Activated naive CD4-positive, alpha-beta T cell (primary cell): ENCODE measurements at regions not wholly inside any gene's neighbourhood (a gene's known extent, or its start where the extent isn't known, plus 50 kb on each side); places are given as distances from the start of the nearest gene placed in this dataset.
"Not testable (repeated sequence)": the region's sequence is repeated elsewhere in the genome, so short reads cannot be mapped to it uniquely, and the experiment has no call there.

ENCODE experiments used
- DNase-seq, 4 experiments: peaks; one replicate each; lab custom pipeline; 2025; lab: John Stamatoyannopoulos, UW

- no peak for DNase-seq
Measured at GRCh38 chr1:239930686-239931262, 160.9 kb upstream of the FMN2 start.

GRCh38 chr1:239931341-239931740, 160.3 kb upstream of the FMN2 start:
- DNase-seq: no peak

DNA sequence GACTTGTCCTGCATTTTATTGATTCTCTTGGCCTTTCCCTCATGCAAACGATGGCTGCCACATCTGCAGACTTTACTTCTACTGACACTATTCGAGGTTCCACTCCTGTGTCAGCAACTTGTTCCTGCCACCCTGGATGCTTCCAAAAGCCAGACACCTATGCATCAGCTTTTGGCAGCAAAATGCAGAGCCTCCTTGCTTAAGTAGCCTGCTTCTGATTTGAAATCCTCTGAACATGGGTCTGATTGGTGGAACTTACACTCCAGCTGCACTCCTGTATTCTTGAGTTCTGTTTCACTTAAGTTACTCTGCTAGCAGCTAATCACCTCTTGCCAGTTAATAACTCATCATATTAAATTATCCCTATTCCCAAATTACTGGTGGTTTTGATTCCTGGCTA, 152.1 kb upstream of the FMN2 start:
- DNase-seq: no peak

- DNase-seq: no peak
Measured at GRCh38 chr1:239943761-239944160, 147.9 kb upstream of the FMN2 start.

DNA sequence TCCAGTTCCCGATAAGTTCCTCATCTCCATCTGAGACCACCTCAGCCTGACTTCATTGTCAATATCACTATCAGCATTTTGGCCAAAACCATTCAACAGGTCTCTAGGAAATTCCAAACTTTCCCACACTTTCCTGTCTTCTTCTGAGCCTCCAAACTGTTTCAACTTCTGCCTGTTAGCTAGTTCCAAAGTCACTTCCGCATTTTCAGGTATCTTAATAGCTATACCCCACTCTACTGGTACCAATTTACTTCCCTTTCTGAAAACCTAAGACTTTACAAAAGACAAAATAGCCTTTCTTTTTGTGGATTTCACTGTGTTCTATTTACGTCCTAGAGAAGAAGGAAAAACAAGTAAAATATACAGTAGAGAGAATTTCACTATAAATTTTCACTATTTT, 147.0 kb upstream of the FMN2 start:
- no peak for DNase-seq

- DNase-seq: no peak
Measured at GRCh38 chr1:239947801-239948200, 143.9 kb upstream of the FMN2 start.

DNA sequence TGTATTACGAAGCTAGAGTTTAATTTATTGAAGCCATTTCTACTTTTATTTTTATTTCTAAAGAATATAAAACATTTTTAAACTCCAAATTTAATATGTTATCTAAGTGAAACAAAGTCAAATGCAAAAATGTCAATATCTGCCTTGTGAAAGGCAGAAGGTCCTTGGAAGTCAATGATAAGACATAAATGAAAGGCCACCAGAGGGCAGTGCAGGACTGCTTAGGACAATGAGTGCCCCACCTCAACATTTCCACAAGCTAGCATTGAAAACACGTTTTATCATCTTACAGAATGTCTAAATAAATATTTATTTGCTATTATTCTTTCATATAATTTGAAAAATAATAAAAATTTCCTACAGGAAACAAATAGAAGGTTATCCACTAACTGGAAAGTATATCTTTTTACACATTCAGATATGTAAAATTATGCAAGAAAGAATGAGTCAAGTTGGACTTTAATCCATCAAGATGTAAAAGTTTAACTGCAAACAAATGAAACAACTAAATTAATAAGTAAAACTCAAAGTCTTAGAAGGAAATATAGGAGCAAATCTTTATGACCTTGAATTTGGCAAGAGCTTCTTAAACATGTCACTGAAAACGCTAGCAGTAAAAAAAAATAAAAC, 140.1 kb upstream of the FMN2 start:
- DNase-seq: peak in 1 of 4 experiments; percentile 8

DNA sequence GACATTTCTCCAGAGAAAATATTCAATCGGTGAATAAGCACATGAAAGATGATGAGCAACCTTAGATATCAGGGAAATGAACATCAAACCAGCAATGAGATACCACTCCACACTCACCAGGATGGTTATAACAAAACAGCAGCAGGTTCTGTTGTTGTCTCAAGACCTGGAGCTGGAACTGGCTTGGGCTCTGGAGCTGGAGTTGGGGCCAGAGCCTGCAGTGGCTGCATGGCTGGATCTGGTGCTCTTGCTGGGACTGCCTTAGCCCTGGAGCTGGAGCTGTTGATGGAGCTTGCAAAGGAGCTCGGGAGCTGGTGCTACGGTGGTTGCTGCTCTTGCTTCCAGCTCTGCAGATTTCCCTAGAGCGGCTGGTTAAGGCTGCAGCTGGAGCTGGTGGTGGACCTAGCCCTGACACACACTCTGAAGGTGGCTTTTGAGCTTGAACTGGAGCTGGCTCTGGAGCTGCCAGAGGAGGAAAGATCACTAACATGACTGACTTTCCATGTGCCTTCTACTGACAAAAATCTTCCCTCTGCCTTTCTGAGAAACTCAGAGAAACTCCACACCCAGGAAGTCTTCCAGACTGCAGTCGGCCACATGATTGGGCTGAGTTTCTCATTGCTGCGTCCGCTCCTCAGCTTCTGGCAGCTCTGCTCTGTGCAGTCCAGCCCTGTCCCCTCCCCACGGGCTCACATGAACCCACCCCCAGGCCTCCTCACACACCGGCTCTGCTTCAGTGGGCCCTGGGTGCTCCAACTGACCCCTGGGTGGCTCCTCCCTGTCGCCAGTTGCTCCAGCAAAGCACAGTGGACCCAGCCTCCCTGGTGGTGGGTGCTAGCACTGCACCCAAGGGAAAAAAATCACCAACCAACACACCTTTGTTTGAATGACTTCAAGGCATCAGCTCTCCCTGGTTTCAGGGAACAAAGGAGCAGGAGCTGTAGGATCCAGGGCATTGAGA, 139.1 kb upstream of the FMN2 start:
- DNase-seq: no peak

DNA sequence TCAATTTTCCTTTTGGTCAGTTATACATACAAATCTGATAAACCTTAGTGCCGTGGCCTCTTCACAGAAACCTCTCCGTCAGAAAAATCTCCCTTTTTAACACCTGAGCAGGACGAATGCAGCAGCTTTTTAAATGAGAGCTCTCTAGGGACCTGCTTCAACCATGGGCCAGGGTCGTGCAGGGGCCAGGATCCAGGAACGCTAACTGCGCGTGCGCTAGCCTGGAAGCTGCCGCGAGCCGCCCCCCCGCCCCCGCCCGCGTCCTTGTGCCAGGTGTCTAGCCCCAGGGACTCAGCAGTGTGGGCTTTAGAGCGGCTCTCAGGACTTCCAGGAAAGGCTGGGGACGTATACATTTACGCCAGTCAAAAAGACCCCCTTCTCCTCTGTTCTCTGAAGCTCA, 136.8 kb upstream of the FMN2 start:
- DNase-seq: no peak

GRCh38 chr1:239955431-239955830, 136.3 kb upstream of the FMN2 start:
- no peak for DNase-seq

DNA sequence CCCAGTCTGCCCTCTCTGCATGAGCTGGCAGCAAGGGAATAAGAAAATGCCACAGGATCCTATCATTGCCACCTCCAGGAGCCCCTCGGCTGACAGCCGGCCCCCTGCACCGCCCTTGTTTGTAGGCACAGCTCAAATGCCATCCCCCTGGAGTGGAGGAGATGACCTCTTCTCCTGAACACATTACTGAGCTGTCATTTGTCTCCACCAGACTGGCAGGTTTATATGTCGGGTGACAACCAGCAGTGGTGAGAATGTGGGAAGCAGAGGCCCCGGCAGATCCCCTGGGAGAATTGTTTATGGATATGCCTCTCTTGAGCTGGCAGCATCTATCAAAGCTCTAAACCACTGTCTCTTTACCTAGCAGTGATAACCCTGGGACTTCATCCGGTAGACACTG, 135.4 kb upstream of the FMN2 start:
- no peak for DNase-seq

DNA sequence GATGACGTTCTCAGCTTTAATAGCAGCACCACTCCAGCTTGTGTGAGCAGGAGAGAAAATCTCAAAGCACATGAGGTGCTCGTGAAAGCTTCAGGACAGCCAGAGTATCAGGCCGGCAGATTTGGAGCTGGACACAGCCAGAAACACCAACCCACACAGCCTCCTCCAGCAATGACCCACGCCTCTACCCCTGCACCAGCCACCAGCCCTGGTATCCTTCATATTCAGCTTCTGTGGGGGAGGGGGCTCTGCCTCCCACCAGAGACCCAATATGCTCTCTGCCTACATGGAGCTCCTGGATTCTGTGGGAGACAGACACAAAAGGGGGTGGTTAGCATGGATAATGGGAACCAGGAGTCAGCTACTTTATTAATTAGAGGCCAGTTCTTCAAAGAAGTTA, 133.6 kb upstream of the FMN2 start:
- no peak for DNase-seq

DNA sequence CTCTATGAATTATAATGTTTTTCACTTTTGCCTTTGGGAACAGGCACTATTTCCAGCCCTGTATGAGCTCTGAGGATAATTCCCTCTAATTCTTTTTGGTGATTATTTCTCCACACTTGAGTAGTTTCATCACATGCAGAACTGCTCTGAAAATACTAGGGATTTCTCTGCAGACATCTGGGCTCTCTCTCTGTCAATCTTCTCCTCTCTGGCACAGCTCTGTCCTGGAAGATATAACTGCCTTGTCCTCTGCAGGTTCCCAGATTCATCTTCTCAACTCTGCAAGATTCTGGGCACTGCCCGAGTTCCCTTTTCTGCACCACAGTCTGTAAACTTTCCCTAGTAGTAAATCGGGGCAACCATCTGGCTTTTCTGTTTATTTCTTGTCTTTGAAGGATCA, 131.3 kb upstream of the FMN2 start:
- no peak for DNase-seq

- no peak for DNase-seq
Measured at GRCh38 chr1:239963856-239964255, 127.8 kb upstream of the FMN2 start.

- peak in 1 of 4 experiments; percentile 2 for DNase-seq
Measured at GRCh38 chr1:239976130-239976968, 115.3 kb upstream of the FMN2 start.

DNA sequence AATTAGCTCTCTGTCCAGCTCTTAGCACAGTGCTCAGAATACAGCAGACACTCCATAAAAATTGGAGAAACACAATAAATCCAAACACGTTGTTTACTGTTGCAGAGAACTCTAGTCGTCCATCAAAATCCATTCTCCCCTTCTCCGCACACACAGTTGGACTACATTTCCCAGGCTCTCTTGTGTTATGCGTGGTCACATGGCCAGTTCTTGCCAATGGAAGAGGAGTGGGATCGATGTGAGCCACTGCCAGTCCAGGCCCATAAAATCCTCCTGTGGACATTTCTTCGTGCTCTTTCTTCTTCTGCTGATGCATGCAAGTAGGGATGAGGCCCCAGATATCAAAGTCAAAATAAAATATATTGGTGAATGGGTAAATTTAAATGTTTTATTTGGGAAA, 114.3 kb upstream of the FMN2 start:
- DNase-seq: no peak

DNA sequence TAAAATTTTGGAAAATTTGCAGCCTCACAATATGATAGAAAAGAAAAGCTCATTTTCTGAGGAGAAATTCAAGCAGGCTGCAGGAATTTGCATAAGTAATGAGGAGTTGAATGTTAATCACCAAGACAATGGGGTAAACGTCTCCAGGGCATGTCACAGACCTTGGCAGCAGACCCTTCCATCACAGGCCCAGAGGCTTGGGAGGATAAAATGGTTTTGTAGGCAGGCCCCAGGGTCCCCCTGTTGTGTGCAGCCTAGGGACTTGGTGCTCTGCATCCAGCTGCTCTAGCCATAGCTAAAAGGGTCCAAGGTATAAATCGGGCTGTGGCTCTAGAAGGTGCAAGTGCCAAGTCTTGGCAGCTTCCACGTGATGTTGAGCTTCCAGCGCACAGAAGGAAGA, 112.2 kb upstream of the FMN2 start:
- no peak for DNase-seq

- no peak for DNase-seq
Measured at GRCh38 chr1:239982762-239983161, 108.9 kb upstream of the FMN2 start.

DNA sequence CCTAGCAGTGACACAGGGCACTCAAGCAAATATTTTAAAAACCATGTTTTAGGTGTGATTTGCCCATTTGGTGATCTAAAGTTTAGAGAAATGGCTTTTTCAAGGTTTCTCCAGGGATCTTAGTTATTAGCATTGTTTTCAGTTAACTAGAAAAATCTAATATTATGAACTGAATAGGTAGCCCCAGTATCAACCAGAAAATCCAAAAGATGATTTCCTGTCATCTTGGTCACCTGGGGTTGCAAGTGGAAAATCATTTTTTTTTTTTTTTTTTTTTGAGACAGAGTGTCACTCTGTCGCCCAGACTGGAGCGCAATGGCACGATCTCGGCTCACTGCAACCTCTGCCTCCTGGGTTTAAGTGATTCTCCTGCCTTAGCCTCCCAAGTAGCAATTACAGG, 106.6 kb upstream of the FMN2 start:
- DNase-seq: no peak

- DNase-seq: no peak
Measured at GRCh38 chr1:239987103-239987745, 104.5 kb upstream of the FMN2 start.

GRCh38 chr1:239989990-239990389, 101.7 kb upstream of the FMN2 start:
- DNase-seq: no peak

- DNase-seq: not testable (repeated sequence)
Measured at GRCh38 chr1:239992566-239992965, 99.1 kb upstream of the FMN2 start.
